IMR-90 (cell line): ENCODE measurements at regions not wholly inside any gene's neighbourhood (a gene's known extent, or its start where the extent isn't known, plus 50 kb on each side); places are given as distances from the start of the nearest gene placed in this dataset.

ENCODE experiments used
- ATAC-seq: fragments of 200-7000 bp; cut with Tn5 transposase; 2 replicates; pipeline ENCODE4 v1.9.1; 2020; ENCODE audit warnings: low read depth, mild to moderate bottlenecking, moderate library complexity
- BruUV-seq: library from RNA; stranded (reverse); fragments of 400-500 nt; replicated peaks from 2 replicates; lab custom pipeline; 2021; lab: Mats Ljungman, UMichigan
- CTCF ChIA-PET: fragments of 300-600 bp; formaldehyde crosslinking; extraction: SDS; loops from one replicate; lab custom pipeline; 2021; ENCODE audit warnings: antibody characterized with exemption; lab: Yijun Ruan, JAX
- POLR2A ChIA-PET: fragments of 300-600 bp; sonication (Branson Sonifier 250); formaldehyde crosslinking; loops from one replicate; lab custom pipeline; 2022; ENCODE audit warnings: antibody characterized with exemption; ENCODE audit not compliant: unreplicated experiment; lab: Charles Lee
- DNase-seq: peaks from one replicate; pipeline ENCODE4 v3.0.0; 2013
- H2AFZ ChIP-seq: replicated peaks from 2 replicates; pipeline ENCODE3; 2013; ENCODE audit warnings: low read length, mild to moderate bottlenecking; ENCODE audit not compliant: poor library complexity
- H2AK5ac ChIP-seq: 2 replicates; pipeline ENCODE4 v1.6.1; 2013; ENCODE audit warnings: low read depth, low read length, inconsistent platforms
- H2AK9ac ChIP-seq: replicated peaks from 2 replicates; pipeline ENCODE3; 2013; ENCODE audit warnings: mild to moderate bottlenecking, low read depth, low read length, moderate library complexity; ENCODE audit not compliant: poor library complexity
- H2BK120ac ChIP-seq: 2 replicates; pipeline ENCODE4 v1.6.1; 2013; ENCODE audit warnings: low read depth, low read length, inconsistent platforms
- H2BK15ac ChIP-seq: 3 replicates; pipeline ENCODE4 v1.6.1; 2013; ENCODE audit warnings: low read depth, low read length, inconsistent platforms
- H2BK20ac ChIP-seq: 2 replicates; pipeline ENCODE4 v1.6.1; 2013; ENCODE audit warnings: low read depth, mild to moderate bottlenecking, inconsistent platforms, low read length, moderate library complexity
- H2BK5ac ChIP-seq: 2 replicates; pipeline ENCODE4 v1.6.1; 2013; ENCODE audit warnings: mild to moderate bottlenecking, low read depth, low read length, inconsistent platforms; ENCODE audit not compliant: poor library complexity, severe bottlenecking
- H3K14ac ChIP-seq: replicated peaks from 2 replicates; pipeline ENCODE4 v1.6.1; 2013; ENCODE audit warnings: low read depth, low read length, inconsistent platforms
- H3K18ac ChIP-seq: 2 replicates; pipeline ENCODE4 v1.6.1; 2013; ENCODE audit warnings: low read depth, low read length, control low read depth
- H3K23ac ChIP-seq: 2 replicates; pipeline ENCODE4 v1.6.1; 2013; ENCODE audit warnings: low read depth, low read length, inconsistent platforms
- H3K27ac ChIP-seq: 2 replicates; pipeline ENCODE4 v1.5.1; 2013; ENCODE audit warnings: mild to moderate bottlenecking, control low read depth, low read length; ENCODE audit not compliant: insufficient read depth
- H3K27me3 ChIP-seq: 2 replicates; pipeline ENCODE4 v1.6.1; 2013; ENCODE audit warnings: low read length; ENCODE audit not compliant: control insufficient read depth, insufficient read depth
- H3K36me3 ChIP-seq: 2 replicates; pipeline ENCODE4 v1.6.1; 2013; ENCODE audit warnings: low read length, mixed read lengths; ENCODE audit not compliant: control insufficient read depth, insufficient read depth
- H3K4ac ChIP-seq: 2 replicates; pipeline ENCODE4 v1.6.1; 2013; ENCODE audit warnings: low read depth, low read length, inconsistent platforms
- H3K4me1 ChIP-seq: 2 replicates; pipeline ENCODE4 v1.6.1; 2013; ENCODE audit warnings: low read length, mixed read lengths; ENCODE audit not compliant: control insufficient read depth, insufficient read depth
- H3K4me2 ChIP-seq: 2 replicates; pipeline ENCODE4 v1.6.1; 2013; ENCODE audit warnings: low read depth, mild to moderate bottlenecking, control low read depth, low read length, moderate library complexity
- H3K4me3 ChIP-seq: 2 replicates; pipeline ENCODE4 v1.5.1; 2013; ENCODE audit warnings: low read depth, mild to moderate bottlenecking, control low read depth, low read length, moderate library complexity; ENCODE audit not compliant: insufficient read depth
- H3K56ac ChIP-seq: 2 replicates; pipeline ENCODE4 v1.6.1; 2013; ENCODE audit warnings: low read length, inconsistent platforms; ENCODE audit not compliant: insufficient read depth; ENCODE audit errors: extremely low read depth
- H3K79me1 ChIP-seq, 2 experiments: 2 replicates each; pipeline ENCODE4 v1.6.1; 2013; ENCODE audit warnings: low read length in 2 of 2, inconsistent platforms in 1 of 2, low read depth in 1 of 2
- H3K9ac ChIP-seq: 2 replicates; pipeline ENCODE4 v1.6.1; 2013; ENCODE audit warnings: low read depth, low read length, control low read depth
- H3K9me1 ChIP-seq: 2 replicates; pipeline ENCODE4 v1.6.1; 2013; ENCODE audit warnings: low read length, inconsistent platforms; ENCODE audit not compliant: insufficient read depth
- H3K9me3 ChIP-seq: 2 replicates; pipeline ENCODE4 v1.6.1; 2013; ENCODE audit warnings: low read length; ENCODE audit not compliant: control insufficient read depth, insufficient read depth
- H4K20me1 ChIP-seq: 2 replicates; pipeline ENCODE4 v1.6.1; 2013; ENCODE audit warnings: low read length, inconsistent platforms; ENCODE audit not compliant: insufficient read depth
- H4K5ac ChIP-seq: 2 replicates; pipeline ENCODE4 v1.6.1; 2013; ENCODE audit warnings: mild to moderate bottlenecking, low read depth, low read length, control low read depth
- H4K8ac ChIP-seq, 2 experiments: 2 replicates each; pipeline ENCODE4 v1.6.1; 2013; ENCODE audit warnings: low read depth in 2 of 2, low read length in 2 of 2, control low read depth in 1 of 2, inconsistent platforms in 1 of 2
- H4K91ac ChIP-seq: 2 replicates; pipeline ENCODE4 v1.6.1; 2013; ENCODE audit warnings: low read depth, low read length, inconsistent platforms; ENCODE audit not compliant: insufficient read depth
- BHLHE40 ChIP-seq: fragments of 150-350 bp; IDR thresholded peaks from 2 replicates; pipeline ENCODE4 v1.6.1; 2016; ENCODE audit warnings: mild to moderate bottlenecking, low read depth, low read length
- CEBPB ChIP-seq: IDR thresholded peaks from 2 replicates; pipeline ENCODE4 v1.6.1; 2012; ENCODE audit warnings: low read depth, low read length, improper control_type of control experiment
- CHD1 ChIP-seq: IDR thresholded peaks from 2 replicates; pipeline ENCODE4 v1.6.1; 2012; ENCODE audit warnings: low read depth, low read length, improper control_type of control experiment
- FOS ChIP-seq: fragments of 150-350 bp; IDR thresholded peaks from 2 replicates; pipeline ENCODE4 v1.6.1; 2016; ENCODE audit warnings: low read depth, low read length
- MAFK ChIP-seq: IDR thresholded peaks from 2 replicates; pipeline ENCODE4 v1.6.1; 2012; ENCODE audit warnings: low read depth, low read length, improper control_type of control experiment
- MAZ ChIP-seq: IDR thresholded peaks from 2 replicates; pipeline ENCODE4 v1.6.1; 2012; ENCODE audit warnings: low read depth, mild to moderate bottlenecking, low read length, improper control_type of control experiment, moderate library complexity, borderline replicate concordance
- MXI1 ChIP-seq: IDR thresholded peaks from 2 replicates; pipeline ENCODE4 v1.6.1; 2012; ENCODE audit warnings: low read depth, mild to moderate bottlenecking, low read length, moderate library complexity, borderline replicate concordance
- NFE2L2 ChIP-seq: fragments of 150-350 bp; IDR thresholded peaks from 2 replicates; pipeline ENCODE4 v1.6.1; 2016; ENCODE audit warnings: low read depth, mild to moderate bottlenecking, low read length
- POLR2A ChIP-seq: IDR thresholded peaks from 2 replicates; pipeline ENCODE4 v1.6.1; 2012; ENCODE audit warnings: mild to moderate bottlenecking, low read depth, low read length
- RAD21 ChIP-seq: IDR thresholded peaks from 2 replicates; pipeline ENCODE4 v1.6.1; 2012; ENCODE audit warnings: low read length, improper control_type of control experiment
- RCOR1 ChIP-seq: IDR thresholded peaks from 2 replicates; pipeline ENCODE4 v1.6.1; 2012; ENCODE audit warnings: mild to moderate bottlenecking, low read length, improper control_type of control experiment; ENCODE audit not compliant: insufficient replicate concordance
- RFX5 ChIP-seq: IDR thresholded peaks from 2 replicates; pipeline ENCODE4 v1.8.0; 2012; ENCODE audit warnings: low read depth, mild to moderate bottlenecking, low read length, moderate library complexity
- SMC3 ChIP-seq: fragments of 150-350 bp; IDR thresholded peaks from 2 replicates; pipeline ENCODE4 v1.6.1; 2016; ENCODE audit warnings: low read depth, mild to moderate bottlenecking, antibody characterized with exemption, low read length, moderate library complexity
- WGBS, 2 experiments: methylation state at CpG; one replicate each; pipeline versions ENCODE4 v1.1.5 to v1.1.7; 2013; ENCODE audit warnings: missing lambda C conversion rate in 2 of 2; ENCODE audit not compliant: insufficient read length in 1 of 2; ENCODE audit errors: extremely low coverage in 2 of 2; 5-methylcytosine and 5-hydroxymethylcytosine counted together
- dilution Hi-C: fragments of 300-500 bp; cut with HindIII; formaldehyde crosslinking; loops from one replicate; pipeline ENCODE4 v1.14.3; 2018; ENCODE audit warnings: low sequenced_read_pairs; ENCODE audit not compliant: unreplicated experiment
- in situ Hi-C: fragments of 300-500 bp; cut with MboI; formaldehyde crosslinking; loops from 3 replicates; pipeline ENCODE4 v1.14.3; 2019; ENCODE audit warnings: low sequenced_read_pairs, inconsistent platforms, mixed read lengths
- intact Hi-C: fragments of 100-400 bp; cut with micrococcal nuclease; formaldehyde crosslinking; loops from 2 replicates; pipeline ENCODE4 v1.10.0; 2022
- TF ChIP-seq, protein P1 (sequence below): conservative IDR thresholded peaks from 2 replicates; pipeline ENCODE4 v1.5.1; 2012; ENCODE audit warnings: mild to moderate bottlenecking, low read depth, low read length, improper control_type of control experiment
- TF ChIP-seq, protein P2 (sequence below): fragments of 150-350 bp; IDR thresholded peaks from 2 replicates; pipeline ENCODE4 v1.6.1; 2016; ENCODE audit warnings: low read depth, mild to moderate bottlenecking, low read length, moderate library complexity, borderline replicate concordance
- TF ChIP-seq, protein P3 (sequence below): fragments of 150-350 bp; IDR thresholded peaks from 2 replicates; pipeline ENCODE4 v1.6.1; 2017; ENCODE audit warnings: mild to moderate bottlenecking, antibody characterized with exemption, low read length, low read depth

DNA sequence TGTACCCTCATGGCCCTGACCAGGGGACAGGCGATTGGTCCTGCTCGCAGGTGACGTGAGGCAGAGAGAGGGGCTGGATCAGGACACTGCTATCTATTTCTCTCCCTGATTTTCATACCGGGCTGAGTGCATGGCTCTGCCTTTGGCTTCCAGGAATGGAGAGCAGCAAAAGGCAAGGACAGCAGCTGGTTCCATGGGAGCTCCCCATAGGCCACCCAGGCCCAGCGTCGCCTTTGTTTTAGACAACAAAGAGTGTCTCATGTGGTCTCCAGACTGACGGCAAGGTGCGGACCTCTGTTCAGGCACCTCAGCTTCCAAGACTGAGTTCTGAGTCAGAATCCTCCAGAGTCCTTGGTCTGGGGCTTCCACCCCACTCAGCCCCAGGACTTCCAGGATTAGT, 123.1 kb downstream of the VEGFA start:
- Histone ChIP-seq H4K5ac (no peak overlapping the region), H4K8ac (no peak overlapping the region), H2BK15ac (no peak overlapping the region), H3K14ac (no peak overlapping the region), H3K9me1 (no peaks in the 10 kb centered on the region), H3K18ac (no peak overlapping the region), H2AK5ac (no peak overlapping the region), H3K27ac (no peak overlapping the region), H3K27me3 (peaks cover 22% of the 10 kb centered on the region), H3K9ac (no peak overlapping the region), H3K4me3 (no peak overlapping the region), H2BK20ac (no peak overlapping the region), H3K23ac (no peak overlapping the region), H3K4me2 (no peak overlapping the region), H2AFZ (no peak overlapping the region), H4K91ac (no peak overlapping the region), H3K56ac (no peak overlapping the region), H2BK120ac (no peak overlapping the region), H3K4ac (no peak overlapping the region), H3K9me3 (no peaks in the 10 kb centered on the region), H3K36me3 (no peaks in the 10 kb centered on the region), H4K20me1 (no peaks in the 10 kb centered on the region), H2AK9ac (no peak overlapping the region), H3K4me1 (peaks cover 3% of the 10 kb centered on the region), H2BK5ac (no peak overlapping the region), H3K79me1 (no peaks in the 10 kb centered on the region)
- CTCF ChIA-PET: no interaction called here
- no peak for TF ChIP-seq RAD21
- no peak for TF ChIP-seq CEBPB
- TF ChIP-seq MAFK: no peak
- TF ChIP-seq, protein P1, sequence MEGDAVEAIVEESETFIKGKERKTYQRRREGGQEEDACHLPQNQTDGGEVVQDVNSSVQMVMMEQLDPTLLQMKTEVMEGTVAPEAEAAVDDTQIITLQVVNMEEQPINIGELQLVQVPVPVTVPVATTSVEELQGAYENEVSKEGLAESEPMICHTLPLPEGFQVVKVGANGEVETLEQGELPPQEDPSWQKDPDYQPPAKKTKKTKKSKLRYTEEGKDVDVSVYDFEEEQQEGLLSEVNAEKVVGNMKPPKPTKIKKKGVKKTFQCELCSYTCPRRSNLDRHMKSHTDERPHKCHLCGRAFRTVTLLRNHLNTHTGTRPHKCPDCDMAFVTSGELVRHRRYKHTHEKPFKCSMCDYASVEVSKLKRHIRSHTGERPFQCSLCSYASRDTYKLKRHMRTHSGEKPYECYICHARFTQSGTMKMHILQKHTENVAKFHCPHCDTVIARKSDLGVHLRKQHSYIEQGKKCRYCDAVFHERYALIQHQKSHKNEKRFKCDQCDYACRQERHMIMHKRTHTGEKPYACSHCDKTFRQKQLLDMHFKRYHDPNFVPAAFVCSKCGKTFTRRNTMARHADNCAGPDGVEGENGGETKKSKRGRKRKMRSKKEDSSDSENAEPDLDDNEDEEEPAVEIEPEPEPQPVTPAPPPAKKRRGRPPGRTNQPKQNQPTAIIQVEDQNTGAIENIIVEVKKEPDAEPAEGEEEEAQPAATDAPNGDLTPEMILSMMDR: no peak
- no peak for TF ChIP-seq BHLHE40
- no peak for TF ChIP-seq RFX5
- TF ChIP-seq SMC3: no peak
- TF ChIP-seq CHD1: no peak
- no peak for TF ChIP-seq NFE2L2
- no peak for TF ChIP-seq FOS
- TF ChIP-seq MXI1: no peak
- TF ChIP-seq, protein P2, sequence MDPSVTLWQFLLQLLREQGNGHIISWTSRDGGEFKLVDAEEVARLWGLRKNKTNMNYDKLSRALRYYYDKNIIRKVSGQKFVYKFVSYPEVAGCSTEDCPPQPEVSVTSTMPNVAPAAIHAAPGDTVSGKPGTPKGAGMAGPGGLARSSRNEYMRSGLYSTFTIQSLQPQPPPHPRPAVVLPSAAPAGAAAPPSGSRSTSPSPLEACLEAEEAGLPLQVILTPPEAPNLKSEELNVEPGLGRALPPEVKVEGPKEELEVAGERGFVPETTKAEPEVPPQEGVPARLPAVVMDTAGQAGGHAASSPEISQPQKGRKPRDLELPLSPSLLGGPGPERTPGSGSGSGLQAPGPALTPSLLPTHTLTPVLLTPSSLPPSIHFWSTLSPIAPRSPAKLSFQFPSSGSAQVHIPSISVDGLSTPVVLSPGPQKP: no peak
- TF ChIP-seq POLR2A: no peak
- TF ChIP-seq MAZ: no peak
- TF ChIP-seq, protein P3, sequence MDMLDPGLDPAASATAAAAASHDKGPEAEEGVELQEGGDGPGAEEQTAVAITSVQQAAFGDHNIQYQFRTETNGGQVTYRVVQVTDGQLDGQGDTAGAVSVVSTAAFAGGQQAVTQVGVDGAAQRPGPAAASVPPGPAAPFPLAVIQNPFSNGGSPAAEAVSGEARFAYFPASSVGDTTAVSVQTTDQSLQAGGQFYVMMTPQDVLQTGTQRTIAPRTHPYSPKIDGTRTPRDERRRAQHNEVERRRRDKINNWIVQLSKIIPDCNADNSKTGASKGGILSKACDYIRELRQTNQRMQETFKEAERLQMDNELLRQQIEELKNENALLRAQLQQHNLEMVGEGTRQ: no peak
- TF ChIP-seq RCOR1: no peak
- intact Hi-C loops (no loop called here), dilution Hi-C loops (no loop called here), in situ Hi-C loops (no loop called here)
- WGBS, 2 experiments: 100% methylated on average over 4 of the region's 8 CpGs; no CpG with 5 or more reads in 1 of the 2 experiments
- POLR2A ChIA-PET: no interaction called here
- no peak for DNase-seq
- BruUV-seq: no TSS peak
- no peak for ATAC-seq
